ENCODE measurements at regions not wholly inside any gene's neighbourhood (a gene's known extent, or its start where the extent isn't known, plus 50 kb on each side); places are given as distances from the start of the nearest gene placed in this dataset.
"Not testable (repeated sequence)": the region's sequence is repeated elsewhere in the genome, so short reads cannot be mapped to it uniquely, and the experiment has no call there.

DNA sequence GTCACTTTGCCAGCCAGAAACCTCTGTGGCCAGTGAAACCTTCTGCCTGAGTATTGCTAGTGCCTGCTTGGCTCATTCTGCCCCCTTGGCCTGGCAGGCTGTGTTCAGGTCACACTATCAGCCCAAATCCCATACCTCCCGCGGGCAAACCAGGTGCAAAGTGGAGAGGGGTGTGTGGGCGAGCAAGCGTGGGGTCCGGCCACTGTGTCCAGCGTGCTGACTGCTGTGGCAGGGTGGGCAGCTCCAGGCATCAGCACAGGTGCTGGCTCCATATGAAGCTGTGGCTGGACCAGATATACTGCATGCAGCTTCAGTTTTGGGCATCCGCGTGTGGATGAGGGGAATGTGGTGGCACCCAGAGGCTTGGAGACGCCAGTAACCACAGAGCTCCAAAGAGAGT is 576.5 kb upstream of the EDIL3 start:
- DNase-seq = no peak

DNA sequence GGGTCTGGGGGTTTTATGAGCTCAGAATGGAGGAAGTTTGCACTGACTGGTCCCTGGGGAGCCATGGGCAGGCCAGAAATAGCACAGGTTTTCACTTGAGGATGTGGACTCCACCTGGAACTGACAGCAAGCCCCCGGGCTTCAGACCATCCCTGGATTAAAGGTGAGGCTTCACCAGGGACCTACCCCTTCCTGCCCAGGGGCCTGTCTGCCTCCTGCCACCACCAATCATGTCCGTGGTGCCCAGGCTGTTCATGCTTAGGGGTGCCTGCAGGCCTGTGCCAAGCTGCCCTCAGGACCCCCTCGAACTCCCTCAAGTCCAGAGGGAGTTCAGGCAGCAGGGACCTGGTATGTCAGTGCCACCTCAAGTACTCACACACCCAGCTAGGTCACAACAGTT is 577.2 kb upstream of the EDIL3 start:
- DNase-seq = no peak

DNA sequence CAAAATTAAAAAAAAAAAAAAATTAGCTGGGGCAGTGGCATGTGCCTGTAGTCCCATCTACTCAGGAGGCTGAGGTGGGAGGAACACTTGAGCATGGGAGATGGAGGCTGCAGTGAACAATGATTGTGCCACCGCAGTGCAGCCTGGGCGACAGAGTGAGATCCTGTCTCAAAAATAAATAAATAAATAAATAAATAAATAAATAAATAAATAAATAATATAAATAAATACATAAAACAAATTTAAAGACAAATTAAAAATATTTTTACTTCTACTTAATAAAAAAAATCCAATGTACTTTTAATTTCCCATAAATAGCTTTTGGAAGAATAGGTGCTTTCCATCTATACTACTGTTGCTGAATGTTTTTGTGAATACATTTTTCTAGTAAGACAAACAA is 598.4 kb upstream of the EDIL3 start:
- no peak for DNase-seq

DNA sequence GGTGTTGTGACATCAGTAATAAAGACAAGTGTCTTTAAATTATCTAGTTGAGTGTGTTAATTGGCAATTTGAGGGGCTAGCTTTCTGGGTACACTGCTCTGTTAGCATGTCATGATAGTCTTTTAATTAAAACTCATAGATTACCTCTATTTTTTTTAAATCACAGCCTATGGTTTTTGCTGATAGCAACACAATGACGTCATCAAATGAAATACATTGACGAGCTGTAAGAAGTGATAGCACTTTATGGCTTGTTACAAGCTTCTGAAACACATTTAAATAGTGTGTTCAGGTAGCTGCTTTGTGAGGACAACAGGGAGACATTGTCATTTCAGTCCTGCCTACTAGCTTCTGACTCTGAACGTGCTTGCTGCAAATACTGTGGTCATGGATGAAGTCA is 600.5 kb upstream of the EDIL3 start:
- DNase-seq = no peak

DNA sequence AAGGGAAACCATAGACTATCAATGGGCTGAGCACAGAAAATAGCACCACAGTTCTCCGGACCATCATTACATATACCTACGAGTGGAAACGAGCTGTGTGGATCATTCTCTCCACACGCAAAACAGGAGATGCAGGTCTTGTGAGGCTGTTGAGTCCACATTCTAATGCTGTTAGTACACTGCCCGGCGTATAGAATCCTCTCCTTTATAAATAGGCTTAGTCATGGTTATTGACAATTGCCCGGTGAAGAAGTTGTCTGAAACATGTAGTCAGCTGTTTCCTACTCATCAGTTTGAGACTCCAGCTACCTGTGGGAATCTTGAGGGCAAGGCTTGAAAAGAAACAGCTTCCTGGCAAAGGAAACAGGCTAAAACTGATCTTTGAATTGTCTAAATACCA is 602.0 kb upstream of the EDIL3 start:
- DNase-seq = no peak

DNA sequence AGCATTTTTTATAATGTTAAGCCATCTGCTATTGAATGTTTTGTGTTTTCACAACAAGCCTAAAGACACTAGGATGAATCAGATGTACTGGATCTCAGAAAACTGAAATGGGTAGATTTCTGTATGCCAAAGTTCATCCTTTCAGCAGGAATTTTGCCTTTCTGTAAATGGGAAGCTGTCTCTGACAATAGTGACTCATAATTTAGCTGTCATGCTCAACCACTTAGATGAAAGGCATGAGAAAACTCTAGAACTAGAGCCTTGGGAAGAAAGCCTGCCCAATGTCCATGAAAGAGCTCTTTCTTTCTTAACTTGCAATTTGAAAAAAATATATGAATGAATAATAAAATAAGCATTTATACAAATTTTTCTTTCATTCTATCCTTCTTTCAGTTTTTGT is 616.0 kb upstream of the EDIL3 start:
- DNase-seq = no peak

DNA sequence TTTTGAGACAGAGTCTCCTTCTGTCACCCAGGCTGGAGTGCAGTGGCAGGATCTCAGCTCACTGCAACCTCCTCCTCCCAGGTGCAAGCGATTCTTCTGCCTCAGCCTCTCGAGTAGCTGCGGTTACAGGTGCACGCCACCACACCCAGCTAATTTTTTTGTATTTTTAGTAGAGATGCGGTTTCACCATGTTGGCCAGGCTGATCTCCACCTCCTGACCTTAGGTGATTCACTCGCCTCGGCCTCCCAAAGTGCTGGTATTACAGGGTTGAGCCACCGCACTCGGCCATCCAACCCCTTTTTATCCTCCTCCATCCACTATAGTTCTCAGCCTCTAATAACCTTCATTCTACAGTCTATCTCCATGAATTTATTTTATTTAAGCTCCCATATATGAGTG is 617.3 kb upstream of the EDIL3 start:
- DNase-seq = not testable (repeated sequence)

DNA sequence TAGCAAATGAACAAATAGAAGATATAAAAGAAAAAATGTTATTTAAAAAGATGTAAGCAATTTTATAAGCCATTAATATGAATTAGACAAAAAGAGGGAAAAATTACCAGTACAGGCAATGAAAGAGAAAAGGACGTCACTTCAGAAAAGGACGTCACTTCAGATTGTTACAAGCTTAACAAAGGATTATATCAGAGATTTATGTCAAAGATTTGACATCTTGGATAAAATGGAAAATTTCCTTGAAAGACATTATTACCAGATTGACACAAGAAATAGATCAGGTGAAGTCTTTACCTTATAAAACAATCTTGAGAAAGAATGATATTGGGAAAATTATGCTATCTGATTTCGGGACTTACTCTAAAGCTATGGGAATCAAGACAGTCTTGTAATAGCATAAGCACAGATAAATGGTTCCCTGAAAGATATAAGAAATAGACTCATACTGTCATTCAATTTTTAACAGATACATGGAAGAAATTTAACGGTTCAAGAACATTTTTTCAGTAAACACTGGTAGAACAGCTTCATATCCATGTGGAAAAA is 625.4 kb upstream of the EDIL3 start:
- DNase-seq = no peak

DNA sequence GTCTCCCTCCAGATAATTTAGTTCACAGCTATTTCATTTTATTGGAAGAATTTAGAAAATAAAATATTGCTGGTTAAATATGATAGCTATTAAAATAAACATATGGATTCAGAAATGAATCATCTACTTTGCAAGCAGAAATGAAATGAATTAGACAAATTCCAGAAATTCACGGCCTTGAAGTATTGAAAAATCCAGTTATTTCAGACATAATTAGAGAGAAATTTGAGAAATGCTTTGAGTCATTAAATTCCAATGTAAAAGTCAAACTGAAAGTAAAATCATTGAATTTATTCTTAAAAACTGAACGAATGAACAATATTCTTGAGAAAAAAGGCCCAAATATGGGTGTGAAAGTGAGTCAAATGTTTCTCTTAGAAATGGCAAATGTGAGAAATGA is 632.6 kb upstream of the EDIL3 start:
- DNase-seq = no peak

DNA sequence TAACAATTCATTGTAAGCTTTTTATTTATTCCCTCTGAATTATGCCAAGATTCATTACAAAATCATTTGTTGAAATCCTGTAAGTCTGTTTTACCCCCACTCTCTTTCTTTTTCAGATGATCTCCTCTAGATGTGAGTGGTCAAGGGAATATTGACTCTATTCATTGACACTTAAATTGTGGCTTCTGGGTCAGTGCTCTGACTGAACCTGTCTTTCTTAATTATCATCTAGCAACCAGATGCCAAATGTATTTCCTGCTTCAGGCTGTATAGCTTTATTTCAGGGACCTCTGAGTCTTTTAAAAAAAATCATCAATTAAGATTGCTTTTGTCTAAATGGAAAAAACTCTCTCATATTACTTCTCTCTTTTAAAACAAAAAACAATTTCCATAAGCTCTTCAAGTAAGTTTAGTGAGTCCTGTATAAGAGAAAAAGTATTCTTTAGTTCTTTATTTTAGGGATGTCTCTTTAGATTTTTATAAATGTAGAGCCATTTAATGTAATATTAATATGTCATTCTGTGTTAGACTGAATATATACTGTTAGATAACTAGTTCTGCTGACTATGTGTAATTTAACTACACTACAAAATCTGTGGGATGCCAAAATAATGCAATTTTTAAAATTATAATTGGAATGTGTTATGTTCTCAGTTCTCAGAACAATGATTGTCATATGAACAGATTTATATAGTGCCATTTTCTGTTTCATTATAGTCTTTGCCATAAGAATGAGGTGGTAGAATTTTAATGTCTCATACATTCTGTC is 645.8 kb upstream of the EDIL3 start:
- no peak for DNase-seq

DNA sequence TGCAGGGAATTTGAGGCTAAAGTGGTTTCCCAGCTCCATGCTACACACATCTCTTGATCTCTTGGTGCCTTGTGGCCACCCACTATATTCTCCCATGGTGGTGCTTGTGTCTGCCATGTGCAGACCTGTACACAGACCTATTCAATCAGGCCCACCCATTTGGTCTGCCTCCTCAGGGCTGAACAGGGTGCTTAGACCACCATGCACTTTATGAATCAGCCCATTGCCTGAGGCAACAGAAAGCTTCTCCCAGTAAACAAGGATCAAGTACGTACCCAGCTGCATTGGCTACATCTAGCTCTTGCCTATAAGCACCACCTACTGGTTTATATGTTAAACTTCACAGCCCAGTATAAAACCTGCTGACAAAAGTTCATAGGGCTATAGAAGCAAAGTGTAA is 664.3 kb upstream of the EDIL3 start:
- peak; percentile 55 for DNase-seq

DNA sequence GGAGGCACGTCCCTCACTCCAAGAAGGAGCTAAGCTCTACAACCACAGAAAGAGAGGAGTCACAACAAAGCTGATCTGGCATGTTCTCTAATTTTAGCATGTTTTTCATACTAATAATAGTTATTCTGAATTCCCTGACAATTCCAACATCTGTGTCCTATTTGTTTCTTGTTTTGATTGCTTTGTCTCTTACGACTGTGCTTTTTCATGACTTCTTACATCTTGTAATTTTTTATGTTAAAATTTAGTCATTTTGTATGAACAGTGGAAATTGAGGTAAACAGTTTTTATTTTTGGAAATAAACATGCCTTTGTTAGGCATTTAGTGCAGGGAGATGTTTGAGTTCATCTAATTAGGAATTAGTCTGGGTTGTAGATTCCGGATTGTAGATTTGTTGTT is 668.1 kb upstream of the EDIL3 start:
- no peak for DNase-seq

DNA sequence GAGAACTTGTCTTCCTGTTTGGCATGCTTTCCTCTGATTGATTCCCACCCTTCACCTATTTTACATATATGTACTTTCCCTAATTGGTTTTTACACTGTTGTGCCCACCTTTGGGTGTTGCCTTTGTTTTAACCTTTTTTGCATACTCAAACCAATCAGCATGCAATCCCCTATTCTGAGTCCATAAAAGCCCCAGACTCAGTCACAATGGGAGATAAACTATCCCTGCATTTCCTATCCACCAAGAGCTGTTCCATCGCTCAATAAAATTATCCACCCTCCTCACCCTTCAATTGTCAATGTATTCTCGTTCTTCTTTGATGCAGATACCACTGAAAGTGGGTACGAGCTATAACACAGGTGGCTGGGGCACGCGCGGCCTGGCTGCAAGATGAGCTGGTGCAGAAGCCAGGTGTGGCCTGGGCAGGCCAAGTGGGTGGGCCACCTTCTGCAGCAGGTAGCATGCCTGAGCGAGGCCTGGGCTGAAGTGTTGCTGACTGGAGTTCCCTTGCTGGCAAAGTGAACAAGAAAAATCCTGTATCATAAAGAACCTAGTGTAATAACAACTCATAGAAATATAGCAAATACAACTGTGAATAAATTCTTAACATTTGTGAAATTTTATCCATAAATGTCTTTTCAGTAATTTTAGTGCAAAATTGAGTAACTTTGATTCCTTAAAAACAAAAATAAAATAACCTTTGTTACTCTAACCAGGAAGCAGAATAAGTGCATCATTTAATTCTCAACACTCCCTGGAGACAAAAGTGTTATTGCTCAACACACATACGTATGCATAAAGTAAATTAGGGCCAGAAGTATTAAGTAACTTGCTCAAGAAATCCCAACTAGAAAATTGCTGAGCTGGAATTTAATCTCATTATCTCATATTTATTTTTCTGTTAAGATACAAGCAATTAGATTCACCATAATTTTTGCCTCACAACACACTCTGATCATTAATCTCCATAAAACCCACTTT is 685.3 kb upstream of the EDIL3 start:
- DNase-seq = no peak

DNA sequence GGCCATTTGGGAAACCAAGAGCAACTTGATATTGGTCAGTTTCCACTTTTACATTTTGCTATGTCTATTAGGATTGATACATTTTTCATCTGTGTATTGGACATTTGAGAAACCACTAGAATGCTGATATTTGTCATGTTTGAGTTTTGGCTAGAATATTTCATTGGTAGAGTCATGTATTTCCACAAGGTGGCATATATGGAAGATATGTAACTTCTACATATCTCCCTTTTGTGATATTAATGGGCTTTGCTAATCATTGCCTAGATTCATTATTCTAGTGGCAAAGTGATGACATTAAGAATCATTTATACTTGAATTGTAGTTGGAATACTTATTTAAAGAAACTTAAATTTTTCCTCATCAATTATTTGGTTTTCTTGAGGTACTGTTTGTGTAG is 692.9 kb upstream of the EDIL3 start:
- no peak for DNase-seq

DNA sequence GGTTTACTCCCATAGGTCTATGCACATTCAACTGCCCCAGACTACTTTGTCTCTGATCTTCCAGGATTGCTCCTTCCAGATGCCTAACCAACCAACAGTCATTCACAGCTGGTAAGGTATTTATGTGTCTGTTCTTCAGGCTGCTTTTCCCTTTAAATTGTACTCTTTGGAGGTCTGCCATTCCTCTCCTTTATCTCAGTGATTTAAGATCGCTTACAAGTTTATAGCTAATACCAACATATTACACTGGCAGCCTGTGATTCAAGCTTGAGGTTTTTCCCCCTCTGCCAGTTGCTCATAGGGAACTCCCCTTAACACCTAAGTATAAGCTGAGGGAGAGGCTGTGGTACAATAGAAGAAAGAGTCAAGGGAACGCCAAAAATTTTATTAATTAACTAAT is 711.7 kb upstream of the EDIL3 start:
- no peak for DNase-seq

DNA sequence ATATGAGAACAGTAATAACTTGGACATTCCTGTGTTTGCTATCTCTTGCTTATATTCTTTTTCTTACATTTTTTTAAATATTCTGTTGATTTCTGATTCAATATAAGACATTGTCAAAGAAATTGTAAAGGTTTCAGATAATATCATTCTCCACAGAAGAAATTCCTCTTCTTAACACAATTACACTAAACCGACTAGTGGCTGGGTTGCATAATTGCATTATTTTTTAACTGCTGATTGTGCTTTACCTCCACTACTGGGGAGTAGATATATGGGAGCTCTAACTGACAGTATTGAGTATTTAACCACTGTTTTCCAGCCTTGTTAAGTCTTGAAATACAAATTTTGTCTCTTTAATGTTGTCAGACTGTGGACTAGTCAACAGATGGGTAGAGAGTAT is 723.8 kb upstream of the EDIL3 start:
- DNase-seq = no peak

DNA sequence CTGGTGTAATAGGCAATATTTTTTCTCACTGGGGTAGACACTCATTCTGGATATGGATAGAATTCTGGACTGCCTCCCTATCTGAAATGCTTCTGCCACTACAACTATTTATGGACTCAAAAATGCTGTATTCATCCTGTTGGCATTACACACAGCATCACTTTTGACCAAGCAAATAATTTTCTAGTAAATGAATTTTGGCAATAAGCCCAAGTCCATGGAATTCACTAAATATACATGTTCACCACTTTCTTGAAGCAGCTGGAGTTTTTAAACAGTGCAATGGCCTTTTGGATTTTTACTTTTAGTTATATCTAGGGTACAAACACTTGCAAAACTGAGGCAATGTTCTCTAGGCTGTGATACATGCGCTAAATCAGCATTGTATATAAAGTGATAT is 724.9 kb upstream of the EDIL3 start:
- no peak for DNase-seq

DNA sequence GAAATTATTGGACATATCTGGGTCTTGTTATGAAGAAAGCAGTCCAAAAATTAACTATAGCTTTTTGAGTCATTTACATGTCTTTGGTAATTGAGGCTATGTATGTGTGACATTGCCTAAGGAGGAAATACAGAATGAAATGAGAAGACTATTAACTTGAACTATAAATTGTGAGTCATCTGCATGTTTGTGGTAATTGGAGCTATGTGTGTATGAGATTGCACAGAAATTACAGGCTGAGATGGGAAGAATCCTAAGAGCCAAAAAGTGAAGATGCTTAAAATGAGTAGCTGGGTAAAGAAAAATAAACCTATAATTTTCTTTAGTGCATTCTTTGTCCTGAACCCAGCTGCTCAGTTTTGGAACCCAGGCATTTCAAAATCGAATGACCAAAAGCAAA is 747.6 kb upstream of the EDIL3 start:
- DNase-seq = no peak

DNA sequence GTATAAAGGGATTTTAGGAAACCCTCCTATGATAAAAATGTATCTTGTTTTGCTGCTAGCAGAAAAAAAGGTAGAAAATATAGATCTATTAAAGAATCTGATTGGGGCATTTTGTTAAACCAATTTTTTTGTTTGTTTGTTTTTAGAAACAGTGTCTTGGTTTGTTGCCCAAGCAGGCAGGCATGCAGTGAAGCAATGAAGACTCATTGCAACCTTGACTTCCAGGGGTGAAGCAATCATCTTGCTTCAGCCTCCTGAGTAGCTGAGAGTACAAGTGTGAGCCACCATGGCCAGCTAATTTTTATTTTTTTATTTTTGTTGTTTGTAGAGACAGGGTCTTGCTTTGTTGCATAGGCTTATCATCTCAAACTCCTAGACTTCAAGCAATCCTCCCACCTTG is 755.8 kb upstream of the EDIL3 start:
- no peak for DNase-seq

DNA sequence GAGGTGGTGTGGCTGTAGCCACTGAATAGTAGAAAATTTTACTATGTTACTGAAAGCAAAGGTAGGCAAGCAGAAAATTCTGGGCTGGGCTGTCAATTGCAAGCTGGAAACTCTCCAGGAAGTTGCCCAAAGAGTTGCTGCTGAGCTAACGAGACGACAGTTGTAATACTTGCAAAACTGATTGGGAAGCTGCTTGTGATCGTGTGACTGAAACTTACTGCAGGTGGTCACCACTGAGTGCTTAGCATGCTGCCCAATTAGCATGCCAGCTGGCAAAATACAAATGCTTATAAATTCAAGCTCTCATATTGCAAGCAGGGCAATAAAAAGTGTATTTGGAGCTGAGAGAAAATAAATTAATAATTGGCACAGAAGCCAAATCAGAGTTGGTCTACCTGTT is 758.5 kb upstream of the EDIL3 start:
- no peak for DNase-seq

DNA sequence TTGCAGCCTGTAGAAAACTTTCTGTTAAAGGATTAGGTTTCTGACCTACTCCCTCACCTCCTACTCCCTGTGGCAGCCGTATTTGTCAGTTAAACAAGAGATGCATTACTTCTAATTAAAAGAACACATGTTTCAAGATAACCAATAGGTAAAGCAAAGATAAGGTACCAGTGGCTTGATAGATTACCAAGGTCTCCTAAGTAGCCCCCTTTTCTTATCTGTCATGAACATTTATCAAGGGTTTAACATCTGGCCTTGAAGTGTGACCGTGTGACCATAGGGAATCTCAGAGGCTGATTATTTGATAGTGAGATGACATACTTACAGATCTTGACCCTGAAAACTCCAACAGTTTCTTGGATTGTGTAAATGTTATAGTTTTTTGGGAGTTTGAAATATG is 764.0 kb upstream of the EDIL3 start:
- no peak for DNase-seq

DNA sequence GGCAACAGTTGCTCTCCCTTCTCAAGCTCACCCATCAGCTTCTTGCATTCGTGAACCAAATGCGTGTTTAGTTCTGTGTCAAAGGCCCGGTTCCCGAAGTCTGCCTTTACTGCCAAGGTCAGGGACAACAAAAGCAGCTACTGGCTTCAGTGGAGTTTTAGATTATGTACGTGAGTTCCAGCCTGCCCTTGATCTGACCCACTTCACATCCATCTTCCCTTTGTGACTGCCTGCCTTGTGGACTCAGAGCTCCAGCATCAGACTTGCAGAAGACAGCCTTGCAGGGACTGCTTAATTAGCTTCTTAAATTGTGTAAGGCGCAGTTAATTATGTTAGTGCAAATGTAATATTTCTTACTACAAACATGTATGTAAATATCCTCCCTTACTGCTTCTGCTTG is 774.7 kb upstream of the EDIL3 start:
- no peak for DNase-seq

DNA sequence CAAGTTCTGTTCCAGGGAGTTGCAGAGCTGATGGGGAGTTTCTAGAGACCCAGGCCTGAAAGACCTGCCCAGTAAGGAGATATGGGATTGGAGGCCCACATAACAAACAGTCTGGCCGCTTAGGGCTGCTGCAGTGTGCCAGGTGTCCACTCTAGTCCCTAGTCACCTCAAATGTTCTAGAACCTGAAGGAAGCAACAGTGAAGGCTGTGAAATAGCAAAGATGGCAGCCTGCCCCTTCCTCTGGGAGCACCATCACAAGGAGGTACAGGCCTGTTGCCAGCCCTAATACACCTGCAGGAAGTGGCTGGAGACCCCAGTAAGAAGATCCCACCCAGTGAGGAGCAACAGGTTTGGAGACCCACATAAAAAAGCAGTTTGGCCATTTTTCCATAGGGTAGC is 783.8 kb upstream of the EDIL3 start:
- no peak for DNase-seq

DNA sequence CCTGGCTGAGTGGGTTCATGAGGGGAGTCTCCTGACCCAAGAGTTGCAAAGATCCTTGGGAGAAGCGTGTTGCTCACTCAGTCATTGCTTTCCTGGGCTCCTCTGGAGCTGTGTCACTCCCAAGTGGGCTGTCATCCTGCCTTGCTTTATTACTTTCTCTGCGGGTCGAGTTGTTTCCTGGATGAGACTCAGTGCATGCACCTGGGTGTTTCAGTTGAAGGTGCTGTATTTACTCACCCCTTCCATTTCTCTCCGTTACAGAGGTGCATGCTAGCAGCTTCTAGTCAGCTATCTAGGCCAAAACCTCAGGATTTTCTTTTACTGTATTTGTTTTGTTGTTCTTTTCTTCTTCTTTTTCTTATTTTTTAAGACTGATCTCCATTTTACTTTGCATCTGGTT is 785.5 kb upstream of the EDIL3 start:
- DNase-seq = no peak

Measured in NCI-H1436 treated with DMSO at 0.1 percent for 48 hours (cell line).